Stomach (tissue), 8 donors: ENCODE measurements at regions not wholly inside any gene's neighbourhood (a gene's known extent, or its start where the extent isn't known, plus 50 kb on each side); places are given as distances from the start of the nearest gene placed in this dataset.
A peak's percentile ranks its signal among the peaks of the same experiment; 100 is the strongest.

Source experiments
- DNase-seq, 2 donors: peaks; one replicate each; pipeline versions ENCODE4 v3.0.0 to v3.0.0-alpha.2; 2013 to 2019
- H3K27ac ChIP-seq, 5 donors: fragments of 200-600 bp in 4 of 5; sonication (generic) in 4 of 5; one replicate each; pipeline ENCODE4 v1.5.1; 2013 to 2019; ENCODE audit warnings: mild to moderate bottlenecking in 1 of 5, moderate library complexity in 1 of 5
- H3K27me3 ChIP-seq, 3 donors: fragments of 200-600 bp; sonication (generic); one replicate each; pipeline ENCODE4 v1.5.1; 2017 to 2019; ENCODE audit warnings: mixed run types in 1 of 3
- H3K36me3 ChIP-seq, 4 donors: fragments of 200-600 bp; sonication (generic); 1 replicate in 3 of 4; 2 replicates in 1 of 4; pipeline ENCODE4 v1.5.1; 2016 to 2019
- H3K4me1 ChIP-seq, 4 donors: fragments of 200-600 bp; sonication (generic); one replicate each; pipeline ENCODE4 v1.5.1; 2016 to 2019
- H3K4me3 ChIP-seq, 4 donors: fragments of 200-600 bp; sonication (generic) in 3 of 4; one replicate each; pipeline ENCODE4 v1.5.1; 2016 to 2019; ENCODE audit warnings: mild to moderate bottlenecking in 1 of 4
- H3K9me3 ChIP-seq, 4 donors: fragments of 200-600 bp; sonication (generic); one replicate each; pipeline ENCODE4 v1.5.1; 2016 to 2019
- CTCF ChIP-seq, 7 experiments: fragments of 450-650 bp in 4 of 7; fragments of 200-600 bp in 3 of 7; sonication (generic) in 3 of 7; IDR thresholded peaks; one replicate each; pipeline ENCODE4 v1.5.1; 2016 to 2019; ENCODE audit warnings: antibody characterized with exemption in 7 of 7, control low read depth in 2 of 7, mild to moderate bottlenecking in 1 of 7
- EP300 ChIP-seq: sonication (generic); formaldehyde crosslinking; IDR thresholded peaks from one replicate; pipeline ENCODE4 v1.6.1; 2017; ENCODE audit warnings: antibody characterized with exemption
- POLR2A ChIP-seq, 4 donors: fragments of 450-650 bp; IDR thresholded peaks; one replicate each; pipeline ENCODE4 v1.6.1; 2016; ENCODE audit warnings: antibody characterized with exemption in 4 of 4, control low read depth in 2 of 4, mild to moderate bottlenecking in 1 of 4, moderate library complexity in 1 of 4
- POLR2AphosphoS5 ChIP-seq, 3 donors: sonication (generic); formaldehyde crosslinking; IDR thresholded peaks; one replicate each; pipeline ENCODE4 v1.6.1; 2016; ENCODE audit warnings: antibody characterized with exemption in 3 of 3
- WGBS, 5 donors: extraction: QIAGEN DNeasy Blood & Tissue Kit in 3 of 5; methylation state at CpG; one replicate each; pipeline versions ENCODE4 v1.1.5 to v1.1.7; 2013 to 2018; 5-methylcytosine and 5-hydroxymethylcytosine counted together
- intact Hi-C: fragments of 100-400 bp; cut with DNase I; formaldehyde crosslinking; loops from one replicate; pipeline ENCODE4 v1.15.1; 2023; ENCODE audit warnings: low total_unique reads
- donor health status: healthy with polysubstance abuse.
- donor health status: Bipolar disorder and iron deficiency.
- donor health status: healthy.

DNA sequence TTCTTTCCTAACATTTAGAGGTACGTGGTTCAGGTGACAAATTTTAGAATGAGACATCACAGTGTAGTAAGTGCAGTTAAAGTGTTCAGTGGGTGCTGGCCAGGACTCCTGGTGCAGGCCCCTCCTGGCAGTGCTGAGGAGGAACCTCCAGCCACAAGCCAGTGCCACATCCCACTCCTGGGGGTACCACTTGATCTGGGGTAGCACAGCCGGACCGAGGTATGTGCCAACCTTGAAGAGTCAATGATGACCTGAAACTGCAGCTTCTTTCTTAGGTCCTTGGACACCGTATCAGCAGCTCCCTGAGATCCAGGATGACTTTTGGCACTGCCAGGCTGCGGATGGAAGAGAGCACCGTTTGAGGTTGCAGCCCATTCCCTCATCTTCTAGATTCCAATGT, 310.4 kb upstream of the IRX4 start:
- H3K4me3 ChIP-seq = no peak overlapping the region
- H3K36me3 ChIP-seq = no peaks in the 10 kb centered on the region
- no peak overlapping the region for H3K27ac ChIP-seq
- DNase-seq = no peak
- peaks cover 0 to 16% (median 0%) of the 10 kb centered on the region in 3 donors for H3K27me3 ChIP-seq
- H3K9me3 ChIP-seq = peaks cover 5 to 27% (median 19%) of the 10 kb centered on the region in 4 donors
- TF ChIP-seq POLR2AphosphoS5 (IDR thresholded peaks at IDR 0.05) (no peak), EP300 (no peak), POLR2A (IDR thresholded peaks at IDR 0.05) (no peak), CTCF (IDR thresholded peaks at IDR 0.05) (no peak)
- H3K4me1 ChIP-seq = no peaks in the 10 kb centered on the region
- 70 to 79% (median 75%) methylated on average over 6 of the region's 6 CpGs for WGBS, 5 donors
- intact Hi-C loops = no loop called here

GRCh38 chr5:2192496-2192895, 309.8 kb upstream of the IRX4 start:
- H3K36me3 ChIP-seq = no peaks in the 10 kb centered on the region
- H3K27ac ChIP-seq = no peak overlapping the region
- no peak overlapping the region for H3K4me3 ChIP-seq
- intact Hi-C loops = no loop called here
- TF ChIP-seq POLR2A (IDR thresholded peaks at IDR 0.05) (no peak), POLR2AphosphoS5 (IDR thresholded peaks at IDR 0.05) (no peak), EP300 (no peak), CTCF (IDR thresholded peaks at IDR 0.05) (no peak)
- peaks cover 5 to 27% (median 19%) of the 10 kb centered on the region in 4 donors for H3K9me3 ChIP-seq
- H3K27me3 ChIP-seq = peaks cover 0 to 22% (median 0%) of the 10 kb centered on the region in 3 donors
- DNase-seq = peak in 1 of 2 donors; percentile 23
- no peaks in the 10 kb centered on the region for H3K4me1 ChIP-seq
- WGBS, 5 donors = 72 to 87% (median 83%) methylated on average over 8 of the region's 8 CpGs

GRCh38 chr5:2191972-2192371, 309.2 kb upstream of the IRX4 start:
- Histone ChIP-seq H3K4me3 (no peak overlapping the region), H3K9me3 (peaks cover 5 to 27% (median 19%) of the 10 kb centered on the region in 4 donors), H3K4me1 (no peaks in the 10 kb centered on the region), H3K27ac (no peak overlapping the region), H3K36me3 (no peaks in the 10 kb centered on the region), H3K27me3 (peaks cover 0 to 22% (median 0%) of the 10 kb centered on the region in 3 donors)
- TF ChIP-seq POLR2AphosphoS5 (IDR thresholded peaks at IDR 0.05) (no peak), EP300 (no peak), POLR2A (IDR thresholded peaks at IDR 0.05) (no peak), CTCF (IDR thresholded peaks at IDR 0.05) (no peak)
- WGBS, 5 donors = 70 to 79% (median 74%) methylated on average over 6 of the region's 6 CpGs
- no peak for DNase-seq
- intact Hi-C loops = no loop called here

DNA sequence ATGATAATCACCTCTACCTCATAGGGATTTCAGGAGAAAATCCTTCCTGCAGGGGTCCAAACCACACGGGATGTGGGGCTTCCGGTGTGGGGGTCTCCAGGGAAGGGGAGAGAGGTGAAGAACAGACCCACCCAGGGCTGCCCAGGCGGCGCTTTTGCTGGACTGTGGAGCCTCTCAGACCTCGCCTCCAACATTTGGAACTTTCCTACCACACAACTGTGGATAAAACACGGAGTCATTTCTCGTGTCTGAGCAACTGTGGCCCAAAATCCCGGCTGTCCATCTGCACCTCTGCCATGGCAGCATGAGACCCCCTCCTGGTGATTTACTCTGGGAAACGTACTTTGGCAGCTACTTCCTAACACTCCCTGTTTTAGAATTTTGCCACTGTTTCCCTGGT, 307.8 kb upstream of the IRX4 start:
- Histone ChIP-seq H3K27ac (no peak overlapping the region), H3K4me3 (no peak overlapping the region), H3K27me3 (peaks cover 0 to 27% (median 0%) of the 10 kb centered on the region in 3 donors), H3K36me3 (no peaks in the 10 kb centered on the region), H3K9me3 (peaks cover 5 to 18% (median 13%) of the 10 kb centered on the region in 4 donors), H3K4me1 (no peaks in the 10 kb centered on the region)
- no peak for TF ChIP-seq CTCF (IDR thresholded peaks at IDR 0.05)
- TF ChIP-seq POLR2A (IDR thresholded peaks at IDR 0.05) = no peak
- TF ChIP-seq POLR2AphosphoS5 (IDR thresholded peaks at IDR 0.05) = no peak
- TF ChIP-seq EP300 = no peak
- no peak for DNase-seq
- intact Hi-C loops = no loop called here
- WGBS, 5 donors = 64 to 77% (median 74%) methylated on average over 9 of the region's 9 CpGs
